ENCODE measurements at regions not wholly inside any gene's neighbourhood (a gene's known extent, or its start where the extent isn't known, plus 50 kb on each side); places are given as distances from the start of the nearest gene placed in this dataset.
"Not testable (repeated sequence)": the region's sequence is repeated elsewhere in the genome, so short reads cannot be mapped to it uniquely, and the experiment has no call there.

DNA sequence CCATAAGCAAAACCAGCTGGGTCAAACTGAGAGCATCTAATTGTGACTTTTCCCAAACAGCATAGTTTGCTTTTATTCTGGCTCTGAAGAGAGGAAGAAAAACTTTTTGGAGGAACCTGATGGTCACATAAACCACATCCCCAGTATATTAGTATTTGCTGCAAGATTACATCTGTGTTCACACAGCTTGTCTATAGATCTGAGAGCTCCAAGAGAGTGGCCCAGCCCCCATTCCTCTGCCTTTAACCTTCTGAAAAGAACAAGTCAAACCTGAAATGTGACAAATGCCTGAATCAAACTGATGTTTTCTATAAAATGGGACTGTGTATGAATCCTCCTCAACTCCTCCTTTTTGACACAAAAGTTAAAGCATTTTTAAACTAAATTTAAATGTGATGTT is 435.2 kb downstream of the ZNF479 start:
- not testable (repeated sequence) for H3K4me3 ChIP-seq (ENCODE audit: low read depth, low read length); DNase-seq (ENCODE audit: low read depth)

DNA sequence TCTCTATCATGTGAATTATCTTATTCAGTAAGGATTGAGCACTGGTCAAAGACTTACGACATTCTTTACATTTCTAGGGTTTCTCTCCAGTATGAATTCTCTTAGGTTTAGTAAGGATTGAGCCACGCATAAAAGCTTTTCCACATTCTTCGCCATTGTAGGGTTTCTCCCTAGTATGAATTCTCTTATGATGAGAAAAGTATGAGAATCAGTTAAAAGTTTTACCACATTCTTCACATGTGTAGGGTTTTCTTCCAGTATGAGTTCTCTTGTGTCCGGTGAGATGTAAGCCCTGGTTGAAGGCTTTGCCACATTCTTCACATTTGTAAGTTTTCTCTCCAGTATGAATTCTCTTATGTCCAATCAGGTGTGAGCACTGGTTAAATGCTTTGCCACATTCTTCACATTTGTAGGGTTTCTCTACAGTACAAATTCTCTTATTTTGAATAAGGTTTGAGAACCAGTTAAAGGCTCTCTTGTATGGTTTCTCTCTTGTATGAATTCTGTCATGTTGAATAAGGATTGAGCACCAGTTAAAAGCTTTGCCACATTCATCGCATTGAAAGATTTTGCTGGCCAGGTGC is 445.9 kb downstream of the ZNF479 start:
- no peak overlapping the region for H3K4me3 ChIP-seq (ENCODE audit: low read depth, low read length)
- no peak for DNase-seq (ENCODE audit: low read depth)
- TF ChIP-seq, protein P1, sequence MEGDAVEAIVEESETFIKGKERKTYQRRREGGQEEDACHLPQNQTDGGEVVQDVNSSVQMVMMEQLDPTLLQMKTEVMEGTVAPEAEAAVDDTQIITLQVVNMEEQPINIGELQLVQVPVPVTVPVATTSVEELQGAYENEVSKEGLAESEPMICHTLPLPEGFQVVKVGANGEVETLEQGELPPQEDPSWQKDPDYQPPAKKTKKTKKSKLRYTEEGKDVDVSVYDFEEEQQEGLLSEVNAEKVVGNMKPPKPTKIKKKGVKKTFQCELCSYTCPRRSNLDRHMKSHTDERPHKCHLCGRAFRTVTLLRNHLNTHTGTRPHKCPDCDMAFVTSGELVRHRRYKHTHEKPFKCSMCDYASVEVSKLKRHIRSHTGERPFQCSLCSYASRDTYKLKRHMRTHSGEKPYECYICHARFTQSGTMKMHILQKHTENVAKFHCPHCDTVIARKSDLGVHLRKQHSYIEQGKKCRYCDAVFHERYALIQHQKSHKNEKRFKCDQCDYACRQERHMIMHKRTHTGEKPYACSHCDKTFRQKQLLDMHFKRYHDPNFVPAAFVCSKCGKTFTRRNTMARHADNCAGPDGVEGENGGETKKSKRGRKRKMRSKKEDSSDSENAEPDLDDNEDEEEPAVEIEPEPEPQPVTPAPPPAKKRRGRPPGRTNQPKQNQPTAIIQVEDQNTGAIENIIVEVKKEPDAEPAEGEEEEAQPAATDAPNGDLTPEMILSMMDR (conservative IDR thresholded peaks at IDR 0.05; ENCODE audit: low read depth, low read length) = no peak

DNA sequence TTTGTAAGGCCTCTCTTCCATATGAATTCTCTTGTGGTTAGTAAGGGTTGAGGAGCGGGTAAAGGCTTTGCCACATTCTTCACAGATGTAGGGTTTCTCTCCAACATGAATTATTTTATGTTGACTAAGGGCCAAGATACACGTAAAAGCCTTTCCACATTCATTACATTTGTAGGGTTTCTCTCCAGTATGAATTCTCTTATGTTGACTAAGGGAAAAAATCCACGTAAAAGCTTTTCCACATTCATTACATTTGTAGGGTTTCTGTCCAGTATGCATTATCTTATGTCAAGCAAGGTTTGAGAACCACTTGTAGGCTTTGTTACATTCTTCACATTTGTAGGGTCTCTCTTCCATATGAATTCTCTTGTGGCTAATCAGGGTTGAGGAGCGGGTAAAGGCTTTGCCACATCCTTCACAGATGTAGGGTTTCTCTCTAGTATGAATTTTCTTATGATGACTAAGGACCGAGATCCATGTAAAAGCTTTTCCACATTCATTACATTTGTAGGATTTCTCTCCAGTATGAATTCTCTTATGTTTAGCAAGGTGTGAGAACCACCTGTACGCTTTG is 493.0 kb downstream of the ZNF479 start:
- TF ChIP-seq, protein P1 (conservative IDR thresholded peaks at IDR 0.05; ENCODE audit: low read depth, low read length) = no peak
- no peak overlapping the region for H3K4me3 ChIP-seq (ENCODE audit: low read depth, low read length)
- no peak for DNase-seq (ENCODE audit: low read depth)

DNA sequence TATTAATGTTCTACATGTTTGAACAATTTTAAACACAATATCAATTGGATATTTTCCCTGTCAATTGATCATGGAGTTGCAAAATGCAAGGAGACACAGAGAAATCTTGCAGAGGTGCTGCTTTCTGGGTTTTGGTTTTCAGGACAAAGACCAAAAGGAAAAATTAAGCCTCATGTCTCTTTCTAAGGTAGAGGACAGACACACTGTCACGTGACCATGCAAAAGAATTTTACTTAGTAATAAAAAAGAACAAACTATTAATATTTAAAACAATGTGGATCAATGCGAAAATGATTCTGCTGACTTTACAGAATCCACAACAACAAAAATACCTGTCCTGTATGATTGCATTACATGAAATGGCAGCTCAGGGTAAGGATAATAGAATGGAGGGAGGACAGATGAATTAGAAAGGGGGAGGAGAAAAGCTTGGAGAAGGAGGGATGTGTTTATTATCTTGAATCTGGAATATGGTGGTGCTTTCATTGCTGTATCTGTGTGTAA is 493.7 kb upstream of the NUPR2 start:
- H3K4me3 ChIP-seq (ENCODE audit: low read depth, low read length) = no peak overlapping the region
- TF ChIP-seq, protein P1 (conservative IDR thresholded peaks at IDR 0.05; ENCODE audit: low read depth, low read length) = no peak
- no peak for DNase-seq (ENCODE audit: low read depth)

DNA sequence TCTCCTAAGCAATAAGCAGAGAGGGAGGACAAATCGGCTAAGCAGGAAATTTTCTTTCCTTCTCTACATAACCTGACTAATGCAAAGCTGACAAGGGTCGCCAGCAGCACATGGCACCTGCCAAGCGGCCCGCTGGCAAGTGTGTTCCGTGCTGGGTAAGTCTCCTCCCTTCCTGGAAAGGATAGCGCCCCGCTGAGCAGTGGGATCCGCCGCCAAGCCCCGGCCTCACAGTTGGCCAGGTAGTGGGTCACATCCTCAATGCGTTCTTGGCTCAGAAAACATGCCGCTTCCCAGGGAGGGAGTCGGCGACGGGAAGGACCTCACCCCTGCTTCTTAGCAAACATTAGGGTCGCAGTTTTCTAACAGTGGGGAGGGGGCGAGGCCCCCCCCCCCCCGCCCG is 488.9 kb upstream of the NUPR2 start:
- no peak overlapping the region for H3K4me3 ChIP-seq (ENCODE audit: low read depth, low read length)
- DNase-seq (ENCODE audit: low read depth) = no peak
- TF ChIP-seq, protein P1 (conservative IDR thresholded peaks at IDR 0.05; ENCODE audit: low read depth, low read length) = no peak

DNA sequence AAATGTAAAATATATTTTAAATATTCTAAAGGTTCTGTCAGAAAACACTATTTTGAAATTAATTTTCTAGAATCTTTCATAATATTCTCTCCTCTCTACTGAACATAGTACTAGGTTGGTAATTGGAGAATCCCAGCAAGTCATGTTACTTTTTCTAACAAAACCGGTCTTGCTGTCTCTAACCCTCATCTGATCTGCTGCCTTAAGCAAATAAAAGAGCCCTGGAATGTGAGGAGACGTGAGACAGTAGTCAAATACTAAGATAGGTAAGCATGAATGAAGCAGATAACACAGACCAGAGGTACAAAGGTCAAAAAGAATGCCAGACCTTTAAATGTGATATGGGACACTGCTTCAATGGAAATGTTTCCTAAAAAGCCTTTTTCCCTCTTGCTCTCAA is 462.4 kb upstream of the NUPR2 start:
- DNase-seq (ENCODE audit: low read depth) = no peak
- H3K4me3 ChIP-seq (ENCODE audit: low read depth, low read length) = no peak overlapping the region

DNA sequence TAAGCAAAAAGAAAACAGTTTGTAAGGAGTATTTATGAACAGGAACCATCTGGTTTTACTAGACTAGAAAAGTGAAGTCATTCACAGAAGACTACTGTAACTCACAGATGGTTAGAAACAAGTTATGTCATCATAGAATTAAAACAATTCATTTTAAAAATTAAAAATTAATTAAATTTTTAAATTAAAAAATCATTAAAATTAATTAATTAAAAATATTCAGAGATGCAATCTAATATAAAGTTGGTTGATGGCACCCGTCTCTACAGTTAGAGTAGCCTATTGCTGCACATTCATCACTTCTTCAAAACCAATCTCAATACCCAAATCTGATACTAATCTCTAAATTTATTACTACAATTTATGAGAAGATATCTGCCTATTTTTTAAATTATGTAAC is 454.8 kb upstream of the NUPR2 start:
- TF ChIP-seq, protein P1 (conservative IDR thresholded peaks at IDR 0.05; ENCODE audit: low read depth, low read length) = no peak
- no peak overlapping the region for H3K4me3 ChIP-seq (ENCODE audit: low read depth, low read length)
- no peak for DNase-seq (ENCODE audit: low read depth)

More for the DNA sequence above, 462.4 kb upstream of the NUPR2 start:
- TF ChIP-seq, protein P1 (conservative IDR thresholded peaks at IDR 0.05; ENCODE audit: low read depth, low read length) = no peak
